DND-41 (cell line): ENCODE measurements at regions not wholly inside any gene's neighbourhood (a gene's known extent, or its start where the extent isn't known, plus 50 kb on each side); places are given as distances from the start of the nearest gene placed in this dataset.

Experiments used
- ATAC-seq: fragments of 200-7000 bp; cut with Tn5 transposase; 3 replicates; pipeline ENCODE4 v1.9.1; 2021; ENCODE audit warnings: low read depth; ENCODE audit not compliant: insufficient read depth
- DNase-seq: peaks from one replicate; pipeline ENCODE4 v3.0.0-alpha.2; 2020
- H2AFZ ChIP-seq: 2 replicates; pipeline ENCODE4 v1.6.0; 2012; ENCODE audit warnings: low read depth, low read length
- H3K27ac ChIP-seq: 2 replicates; pipeline ENCODE4 v1.5.1; 2012; ENCODE audit warnings: low read length, inconsistent platforms
- H3K27me3 ChIP-seq: fragments of 200-600 bp; sonication (generic); 2 replicates; pipeline ENCODE4 v1.6.0; 2012; ENCODE audit warnings: low read length, mild to moderate bottlenecking, inconsistent platforms; ENCODE audit not compliant: insufficient read depth, poor library complexity
- H3K36me3 ChIP-seq: 2 replicates; pipeline ENCODE4 v1.5.1; 2012; ENCODE audit warnings: low read length, inconsistent platforms; ENCODE audit not compliant: insufficient read depth
- H3K4me1 ChIP-seq: 2 replicates; pipeline ENCODE4 v1.5.1; 2012; ENCODE audit warnings: mild to moderate bottlenecking, low read length; ENCODE audit not compliant: insufficient read depth
- H3K4me2 ChIP-seq: 2 replicates; pipeline ENCODE4 v1.6.0; 2012; ENCODE audit warnings: mild to moderate bottlenecking, moderate library complexity, low read length, inconsistent platforms; ENCODE audit not compliant: insufficient read depth
- H3K4me3 ChIP-seq, 2 experiments: fragments of 200-600 bp in 1 of 2; shearing (Covaris generic) in 1 of 2; 2 replicates each; pipeline ENCODE4 v1.5.1; 2012 to 2016; ENCODE audit warnings: inconsistent platforms in 2 of 2, low read length in 2 of 2, mild to moderate bottlenecking in 2 of 2, low read depth in 1 of 2, moderate library complexity in 1 of 2
- H3K79me2 ChIP-seq: 2 replicates; pipeline ENCODE4 v1.6.0; 2012; ENCODE audit warnings: low read length, inconsistent platforms; ENCODE audit not compliant: insufficient read depth
- H3K9ac ChIP-seq: 2 replicates; pipeline ENCODE4 v1.6.0; 2012; ENCODE audit warnings: low read depth, mild to moderate bottlenecking, inconsistent platforms, low read length, moderate library complexity
- H3K9me3 ChIP-seq: 2 replicates; pipeline ENCODE4 v1.5.1; 2012; ENCODE audit warnings: low read length, moderate library complexity, mild to moderate bottlenecking, inconsistent platforms; ENCODE audit not compliant: insufficient read depth, severe bottlenecking
- H4K20me1 ChIP-seq: 2 replicates; pipeline ENCODE4 v1.6.0; 2012; ENCODE audit warnings: low read length; ENCODE audit not compliant: insufficient read depth
- EZH2 ChIP-seq: IDR thresholded peaks from 3 replicates; pipeline ENCODE4 v1.6.1; 2012; ENCODE audit warnings: borderline replicate concordance, low read depth, mild to moderate bottlenecking, moderate library complexity, low read length, inconsistent platforms; ENCODE audit not compliant: severe bottlenecking
- TF ChIP-seq, protein P1 (sequence below): IDR thresholded peaks from 2 replicates; pipeline ENCODE4 v1.5.1; 2012; ENCODE audit warnings: borderline replicate concordance, low read length, moderate library complexity, mild to moderate bottlenecking; ENCODE audit not compliant: poor library complexity, severe bottlenecking; ENCODE audit errors: extremely low read depth

DNA sequence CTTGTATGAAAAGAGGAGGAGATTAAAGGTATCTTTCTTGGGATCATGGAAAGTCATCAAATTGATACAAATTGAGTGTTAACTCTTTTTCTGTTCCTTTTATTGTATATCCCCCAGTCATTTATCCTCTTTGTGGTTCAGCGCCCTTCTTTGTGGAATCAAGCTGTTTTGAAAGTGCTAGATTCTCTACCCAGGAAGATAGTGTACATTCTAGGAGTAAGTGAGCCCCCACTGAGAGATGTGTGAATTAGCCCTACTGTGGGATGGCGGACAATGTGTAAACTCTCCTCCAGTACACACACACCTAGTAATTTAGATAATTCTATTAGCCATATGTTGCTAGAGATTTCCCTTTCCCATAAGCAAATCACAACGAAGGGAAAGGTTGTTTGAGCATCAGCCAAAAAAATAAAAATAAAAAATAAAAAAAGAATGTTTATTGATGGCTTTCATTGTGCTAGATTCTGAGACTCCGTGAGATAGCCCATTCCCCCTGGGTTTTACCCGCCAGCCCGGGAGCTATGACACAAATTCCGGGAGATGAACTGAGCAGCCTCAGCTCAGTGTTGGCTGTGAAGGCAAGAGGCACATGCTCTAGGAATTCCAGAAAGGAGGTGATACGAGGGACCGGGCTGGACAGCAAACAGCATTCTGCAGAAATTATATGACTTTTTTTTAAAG lies 378.4 kb upstream of the RUNX1 start:
- H3K27me3 ChIP-seq, result no peaks in the 10 kb centered on the region
- TF ChIP-seq, protein P1, sequence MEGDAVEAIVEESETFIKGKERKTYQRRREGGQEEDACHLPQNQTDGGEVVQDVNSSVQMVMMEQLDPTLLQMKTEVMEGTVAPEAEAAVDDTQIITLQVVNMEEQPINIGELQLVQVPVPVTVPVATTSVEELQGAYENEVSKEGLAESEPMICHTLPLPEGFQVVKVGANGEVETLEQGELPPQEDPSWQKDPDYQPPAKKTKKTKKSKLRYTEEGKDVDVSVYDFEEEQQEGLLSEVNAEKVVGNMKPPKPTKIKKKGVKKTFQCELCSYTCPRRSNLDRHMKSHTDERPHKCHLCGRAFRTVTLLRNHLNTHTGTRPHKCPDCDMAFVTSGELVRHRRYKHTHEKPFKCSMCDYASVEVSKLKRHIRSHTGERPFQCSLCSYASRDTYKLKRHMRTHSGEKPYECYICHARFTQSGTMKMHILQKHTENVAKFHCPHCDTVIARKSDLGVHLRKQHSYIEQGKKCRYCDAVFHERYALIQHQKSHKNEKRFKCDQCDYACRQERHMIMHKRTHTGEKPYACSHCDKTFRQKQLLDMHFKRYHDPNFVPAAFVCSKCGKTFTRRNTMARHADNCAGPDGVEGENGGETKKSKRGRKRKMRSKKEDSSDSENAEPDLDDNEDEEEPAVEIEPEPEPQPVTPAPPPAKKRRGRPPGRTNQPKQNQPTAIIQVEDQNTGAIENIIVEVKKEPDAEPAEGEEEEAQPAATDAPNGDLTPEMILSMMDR, result no peak
- ATAC-seq (no peak), DNase-seq (no peak)
- H3K4me3 ChIP-seq, result no peak overlapping the region
- H3K79me2 ChIP-seq, result no peaks in the 10 kb centered on the region
- H3K4me1 ChIP-seq, result peaks cover 55% of the 10 kb centered on the region
- peak overlapping the region; percentile 85 for H3K27ac ChIP-seq
- no peaks in the 10 kb centered on the region for H3K36me3 ChIP-seq
- H3K4me2 ChIP-seq, result peak overlapping the region; percentile 63; the same call in 1 of the 2 replicates
- no peaks in the 10 kb centered on the region for H4K20me1 ChIP-seq
- H2AFZ ChIP-seq, result no peak overlapping the region
- peaks cover 16% of the 10 kb centered on the region for H3K9me3 ChIP-seq
- peak overlapping the region; percentile 51 for H3K9ac ChIP-seq

DNA sequence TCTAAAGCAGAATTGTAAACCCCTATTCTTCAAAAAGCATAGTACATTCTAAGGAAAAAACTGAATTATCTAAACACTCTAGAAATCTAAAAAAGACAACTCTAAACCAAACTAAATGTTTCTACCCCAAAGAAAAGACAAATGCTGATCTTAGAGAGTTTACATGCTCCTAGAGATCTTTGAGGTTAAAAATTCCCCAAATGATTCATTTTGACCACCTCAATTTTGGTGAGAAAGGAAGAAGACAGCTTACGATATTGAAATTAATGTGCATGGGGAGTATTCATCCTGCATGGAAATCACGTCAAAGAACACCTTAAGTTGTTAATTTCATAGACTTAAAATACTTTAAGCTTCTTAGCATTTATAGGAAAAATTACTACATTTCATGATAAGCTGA lies 377.8 kb upstream of the RUNX1 start:
- no peak for ATAC-seq

DNA sequence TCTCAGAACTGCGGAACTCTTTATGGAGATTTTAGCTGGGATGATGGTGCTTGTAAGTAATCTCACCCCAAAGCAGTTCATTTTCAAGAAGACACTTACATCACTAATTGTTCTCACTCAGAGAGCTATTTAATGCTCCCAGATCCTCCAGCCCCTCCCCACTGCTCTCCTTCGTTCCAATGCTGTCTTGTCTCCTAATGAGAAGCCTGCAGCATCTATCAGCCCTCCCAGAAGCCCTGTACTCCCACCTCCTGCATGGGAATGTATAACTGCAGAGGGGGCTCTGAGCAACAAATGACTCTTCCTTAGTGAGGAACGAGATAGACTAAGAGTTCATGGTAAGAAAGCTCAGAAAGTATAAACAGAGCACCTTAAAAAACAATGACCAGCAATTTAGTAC lies 377.4 kb upstream of the RUNX1 start:
- Histone ChIP-seq H3K4me2 (no peak overlapping the region), H2AFZ (peak overlapping the region; percentile 28; the same call in 1 of the 2 replicates), H4K20me1 (no peaks in the 10 kb centered on the region), H3K27ac (peak overlapping the region; percentile 20; the same call in 1 of the 2 replicates), H3K79me2 (no peaks in the 10 kb centered on the region), H3K9ac (no peak overlapping the region), H3K4me1 (peaks cover 51% of the 10 kb centered on the region), H3K4me3 (no peak overlapping the region), H3K27me3 (no peaks in the 10 kb centered on the region), H3K9me3 (peaks cover 20% of the 10 kb centered on the region), H3K36me3 (no peaks in the 10 kb centered on the region)
- ATAC-seq (no peak), DNase-seq (no peak)
- no peak for TF ChIP-seq EZH2
- TF ChIP-seq, protein P1, result no peak

More for the DNA sequence above, 377.8 kb upstream of the RUNX1 start:
- Histone ChIP-seq H3K4me3 (no peak overlapping the region), H3K4me1 (peaks cover 55% of the 10 kb centered on the region), H3K9me3 (peaks cover 18% of the 10 kb centered on the region), H4K20me1 (no peaks in the 10 kb centered on the region), H3K27me3 (no peaks in the 10 kb centered on the region), H3K4me2 (no peak overlapping the region), H3K79me2 (no peaks in the 10 kb centered on the region), H3K36me3 (no peaks in the 10 kb centered on the region), H3K9ac (no peak overlapping the region), H2AFZ (no peak overlapping the region), H3K27ac (peak overlapping the region; percentile 85)
- DNase-seq, result no peak
- TF ChIP-seq, protein P1, result no peak
- no peak for TF ChIP-seq EZH2
